Tibial nerve (tissue), 4 donors: ENCODE measurements at regions not wholly inside any gene's neighbourhood (a gene's known extent, or its start where the extent isn't known, plus 50 kb on each side); places are given as distances from the start of the nearest gene placed in this dataset.
A peak's percentile ranks its signal among the peaks of the same experiment; 100 is the strongest.

Experiments
- DNase-seq, 2 donors: peaks; one replicate each; pipeline ENCODE4 v3.0.0-alpha.2; 2019; ENCODE audit warnings: low spot score in 2 of 2
- H3K27ac ChIP-seq, 4 donors: fragments of 200-600 bp; sonication (generic) in 3 of 4; one replicate each; pipeline ENCODE4 v1.5.1; 2017 to 2019; ENCODE audit warnings: mild to moderate bottlenecking in 1 of 4
- H3K27me3 ChIP-seq, 2 donors: fragments of 200-600 bp; sonication (generic) in 1 of 2; one replicate each; pipeline versions ENCODE4 v1.5.1 to v1.6.0; 2017 to 2019
- H3K36me3 ChIP-seq, 3 donors: fragments of 200-600 bp; sonication (generic); one replicate each; pipeline ENCODE4 v1.5.1; 2018 to 2019
- H3K4me1 ChIP-seq, 4 donors: fragments of 200-600 bp; sonication (generic) in 3 of 4; one replicate each; pipeline ENCODE4 v1.5.1; 2017 to 2019
- H3K4me3 ChIP-seq, 4 donors: fragments of 200-600 bp; sonication (generic) in 3 of 4; one replicate each; pipeline ENCODE4 v1.5.1; 2017 to 2019; ENCODE audit warnings: mild to moderate bottlenecking in 1 of 4, moderate library complexity in 1 of 4
- H3K9me3 ChIP-seq, 4 donors: fragments of 200-600 bp; sonication (generic) in 3 of 4; one replicate each; pipeline ENCODE4 v1.5.1; 2017 to 2019
- EP300 ChIP-seq, 2 donors: sonication (generic); formaldehyde crosslinking; IDR thresholded peaks; one replicate each; pipeline ENCODE4 v1.6.1; 2017; ENCODE audit warnings: antibody characterized with exemption in 2 of 2, mild to moderate bottlenecking in 1 of 2
- POLR2A ChIP-seq, 2 donors: fragments of 450-650 bp; IDR thresholded peaks; one replicate each; pipeline ENCODE4 v1.6.1; 2017; ENCODE audit warnings: antibody characterized with exemption in 2 of 2, mild to moderate bottlenecking in 2 of 2, moderate library complexity in 2 of 2
- WGBS, 2 donors: methylation state at CpG; one replicate each; pipeline ENCODE4 v1.1.5; 2018; 5-methylcytosine and 5-hydroxymethylcytosine counted together
- TF ChIP-seq, protein P1 (sequence below), 5 experiments: fragments of 200-600 bp in 3 of 5; fragments of 450-650 bp in 2 of 5; sonication (generic) in 3 of 5; IDR thresholded peaks; one replicate each; pipeline ENCODE4 v1.5.1; 2016 to 2019; ENCODE audit warnings: antibody characterized with exemption in 5 of 5, mild to moderate bottlenecking in 3 of 5, moderate library complexity in 2 of 5

DNA sequence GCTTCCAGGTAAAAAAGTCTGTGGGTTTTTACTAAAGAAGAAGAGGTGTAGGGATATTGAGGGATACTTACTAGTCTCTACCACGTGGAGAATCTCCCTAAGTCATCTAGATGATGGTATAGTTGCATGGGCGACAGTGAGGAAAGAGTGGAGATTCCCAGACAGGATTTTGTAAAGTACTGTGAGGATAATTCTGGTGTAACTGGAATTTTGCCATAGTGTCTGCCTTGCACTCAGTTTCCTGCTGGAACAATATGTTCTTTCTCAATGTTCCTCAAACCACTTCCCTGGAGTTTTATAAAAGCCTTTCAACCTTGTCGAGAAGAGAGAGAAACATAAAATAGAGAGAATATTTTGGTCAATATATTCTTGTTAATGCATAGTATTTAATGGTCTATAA lies 95.1 kb upstream of the WLS start:
- no peaks in the 10 kb centered on the region for H3K36me3 ChIP-seq
- WGBS, 2 donors: 42 to 60% methylated on average over 3 of the region's 3 CpGs
- peak in 1 of 2 donors; percentile 33 for DNase-seq
- H3K9me3 ChIP-seq: no peaks in the 10 kb centered on the region
- TF ChIP-seq, protein P1, sequence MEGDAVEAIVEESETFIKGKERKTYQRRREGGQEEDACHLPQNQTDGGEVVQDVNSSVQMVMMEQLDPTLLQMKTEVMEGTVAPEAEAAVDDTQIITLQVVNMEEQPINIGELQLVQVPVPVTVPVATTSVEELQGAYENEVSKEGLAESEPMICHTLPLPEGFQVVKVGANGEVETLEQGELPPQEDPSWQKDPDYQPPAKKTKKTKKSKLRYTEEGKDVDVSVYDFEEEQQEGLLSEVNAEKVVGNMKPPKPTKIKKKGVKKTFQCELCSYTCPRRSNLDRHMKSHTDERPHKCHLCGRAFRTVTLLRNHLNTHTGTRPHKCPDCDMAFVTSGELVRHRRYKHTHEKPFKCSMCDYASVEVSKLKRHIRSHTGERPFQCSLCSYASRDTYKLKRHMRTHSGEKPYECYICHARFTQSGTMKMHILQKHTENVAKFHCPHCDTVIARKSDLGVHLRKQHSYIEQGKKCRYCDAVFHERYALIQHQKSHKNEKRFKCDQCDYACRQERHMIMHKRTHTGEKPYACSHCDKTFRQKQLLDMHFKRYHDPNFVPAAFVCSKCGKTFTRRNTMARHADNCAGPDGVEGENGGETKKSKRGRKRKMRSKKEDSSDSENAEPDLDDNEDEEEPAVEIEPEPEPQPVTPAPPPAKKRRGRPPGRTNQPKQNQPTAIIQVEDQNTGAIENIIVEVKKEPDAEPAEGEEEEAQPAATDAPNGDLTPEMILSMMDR (IDR thresholded peaks at IDR 0.05): no peak
- peak; percentile 38 to 80 for TF ChIP-seq EP300 (IDR thresholded peaks at IDR 0.05)
- no peaks in the 10 kb centered on the region for H3K27me3 ChIP-seq
- H3K4me3 ChIP-seq: no peak overlapping the region
- H3K27ac ChIP-seq: peak overlapping the region in 2 of 4 donors; percentile 8 to 41
- H3K4me1 ChIP-seq: peaks cover 0 to 48% (median 2%) of the 10 kb centered on the region in 4 donors

DNA sequence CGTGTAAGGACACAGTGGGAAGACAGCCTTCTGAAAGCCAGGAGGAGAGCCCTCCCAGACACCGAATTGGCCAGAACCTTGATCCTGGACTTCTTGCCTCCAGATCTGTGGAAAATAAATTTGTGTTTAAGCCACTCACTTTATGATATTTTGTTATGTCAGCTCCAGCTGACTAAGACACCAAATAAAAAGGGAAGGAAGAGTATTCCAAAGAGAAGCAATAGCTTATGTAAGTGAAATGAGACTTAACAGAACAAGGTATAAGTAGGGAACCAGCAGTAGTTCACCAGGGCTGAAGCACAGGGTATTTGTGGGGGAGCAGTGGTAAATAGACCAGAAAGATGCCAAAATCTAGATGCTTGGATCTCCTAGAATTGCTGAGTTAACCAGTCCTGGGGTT lies 94.2 kb upstream of the WLS start:
- 85 to 94% methylated on average over 2 of the region's 2 CpGs for WGBS, 2 donors

DNA sequence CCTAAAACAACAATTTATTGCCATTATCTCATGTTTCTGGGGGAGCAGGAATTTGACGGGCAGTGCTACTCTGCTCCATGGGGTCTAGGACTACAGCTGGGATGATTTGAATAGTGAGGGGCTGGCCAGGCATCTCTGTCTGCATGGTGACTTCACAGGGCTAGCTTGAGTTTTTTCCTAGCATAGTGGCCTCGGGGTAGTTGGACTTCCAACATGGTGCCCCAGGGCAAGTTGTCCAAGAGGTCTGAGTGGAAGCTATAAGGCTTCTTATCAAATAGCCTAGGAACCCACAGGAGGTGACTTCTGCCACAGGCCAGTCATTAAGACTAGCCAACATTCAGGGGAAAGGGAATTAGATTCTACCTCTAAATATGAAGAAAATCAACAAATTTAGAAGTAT lies 92.0 kb upstream of the WLS start:
- Histone ChIP-seq H3K36me3 (no peaks in the 10 kb centered on the region), H3K27ac (no peak overlapping the region), H3K4me3 (no peak overlapping the region), H3K9me3 (no peaks in the 10 kb centered on the region), H3K27me3 (no peaks in the 10 kb centered on the region), H3K4me1 (peaks cover 0 to 50% (median 2%) of the 10 kb centered on the region in 4 donors)
- no peak for DNase-seq
- WGBS, 2 donors: 63 to 80% methylated on average over 2 of the region's 2 CpGs
- TF ChIP-seq EP300 (IDR thresholded peaks at IDR 0.05) (no peak), POLR2A (IDR thresholded peaks at IDR 0.05) (no peak)
- TF ChIP-seq, protein P1 (IDR thresholded peaks at IDR 0.05): no peak

More for the DNA sequence above, 94.2 kb upstream of the WLS start:
- no peaks in the 10 kb centered on the region for H3K36me3 ChIP-seq
- TF ChIP-seq EP300 (IDR thresholded peaks at IDR 0.05): no peak
- no peak overlapping the region for H3K4me3 ChIP-seq
- peaks cover 0 to 57% (median 2%) of the 10 kb centered on the region in 4 donors for H3K4me1 ChIP-seq
- H3K9me3 ChIP-seq: no peaks in the 10 kb centered on the region
- no peaks in the 10 kb centered on the region for H3K27me3 ChIP-seq
- H3K27ac ChIP-seq: no peak overlapping the region
- no peak for DNase-seq

DNA sequence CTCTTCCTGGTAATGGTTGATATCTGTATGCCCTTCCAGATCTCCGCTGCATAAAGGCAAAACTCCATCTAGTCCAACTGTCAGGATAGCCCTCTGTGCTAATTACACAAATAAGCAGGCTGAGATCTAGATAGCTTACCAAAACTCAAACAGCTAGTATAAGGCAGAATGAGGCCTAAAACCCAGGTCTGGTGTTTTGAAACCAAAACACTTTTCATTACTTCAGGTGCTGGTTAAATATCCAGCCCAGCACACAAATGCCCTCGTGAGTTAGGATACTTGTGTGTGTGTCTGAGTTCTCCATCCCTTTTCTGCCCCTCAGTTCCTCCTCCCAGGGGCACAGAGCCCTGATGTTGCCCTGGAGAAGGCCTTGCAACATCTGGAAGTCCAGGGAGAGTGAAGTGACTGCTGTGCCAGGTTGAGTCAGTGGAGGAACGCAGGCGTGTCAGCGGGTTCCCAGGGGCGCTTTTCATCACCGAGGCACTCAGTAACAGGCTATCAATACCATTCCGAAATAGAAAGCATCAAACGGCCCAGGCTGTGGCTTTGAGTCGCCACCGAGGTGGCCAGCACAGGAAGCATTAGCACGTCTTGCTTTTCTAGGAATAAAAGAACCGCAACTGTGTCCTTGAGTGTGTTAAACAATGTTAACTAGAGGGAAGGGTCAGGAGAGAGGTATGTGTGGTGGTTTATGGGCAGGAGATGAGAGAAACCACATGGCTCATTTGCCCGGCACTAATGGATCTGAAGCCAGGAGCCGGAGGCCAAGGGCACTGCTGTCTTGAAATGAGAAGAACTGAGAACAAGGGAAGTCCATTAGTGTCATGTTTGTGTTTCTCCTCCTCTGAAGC lies 90.7 kb upstream of the WLS start:
- 67 to 77% methylated on average over 15 of the region's 15 CpGs for WGBS, 2 donors
- Histone ChIP-seq H3K27ac (peak overlapping the region in 2 of 4 donors; percentile 66 to 73), H3K27me3 (no peaks in the 10 kb centered on the region), H3K36me3 (no peaks in the 10 kb centered on the region), H3K4me3 (no peak overlapping the region), H3K4me1 (peaks cover 0 to 47% (median 2%) of the 10 kb centered on the region in 4 donors), H3K9me3 (no peaks in the 10 kb centered on the region)
- TF ChIP-seq POLR2A (IDR thresholded peaks at IDR 0.05) (no peak), EP300 (IDR thresholded peaks at IDR 0.05) (peak in 1 of 2 donors; percentile 45)
- TF ChIP-seq, protein P1 (IDR thresholded peaks at IDR 0.05): no peak
- peak; percentile 33 to 37 for DNase-seq

DNA sequence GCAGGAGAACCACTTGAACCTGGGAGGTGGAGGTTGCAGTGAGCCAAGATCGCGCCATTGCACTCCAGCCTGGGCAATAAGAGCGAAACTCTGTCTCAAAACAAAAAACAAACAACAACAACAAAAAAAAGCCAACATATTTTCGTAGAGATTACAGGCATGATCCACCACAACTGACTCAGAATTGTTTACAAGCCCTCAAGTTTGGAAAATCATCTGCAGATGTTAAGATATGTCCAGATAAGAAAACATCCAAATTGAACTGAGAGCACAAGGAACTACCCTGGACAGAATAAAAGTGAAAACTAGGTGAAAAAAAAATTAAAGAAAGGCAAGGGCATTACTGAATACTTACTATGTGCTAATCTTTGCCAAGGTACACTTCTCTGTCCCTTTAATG lies 89.8 kb upstream of the WLS start:
- Histone ChIP-seq H3K36me3 (no peaks in the 10 kb centered on the region), H3K27me3 (no peaks in the 10 kb centered on the region), H3K4me3 (no peak overlapping the region), H3K4me1 (peaks cover 0 to 38% (median 0%) of the 10 kb centered on the region in 4 donors), H3K9me3 (no peaks in the 10 kb centered on the region), H3K27ac (peak overlapping the region in 2 of 4 donors; percentile 66 to 73)
- TF ChIP-seq POLR2A (IDR thresholded peaks at IDR 0.05) (no peak), EP300 (IDR thresholded peaks at IDR 0.05) (no peak)
- TF ChIP-seq, protein P1 (IDR thresholded peaks at IDR 0.05): no peak
- DNase-seq: no peak
- 83 to 88% methylated on average over 4 of the region's 4 CpGs for WGBS, 2 donors
